Jurkat, Clone E6-1 (cell line): ENCODE measurements at regions not wholly inside any gene's neighbourhood (a gene's known extent, or its start where the extent isn't known, plus 50 kb on each side); places are given as distances from the start of the nearest gene placed in this dataset.

Experiments
- DNase-seq: peaks from one replicate; pipeline ENCODE4 v3.0.0-alpha.2; 2011; ENCODE audit warnings: low read depth, low spot score
- H3K4me3 ChIP-seq: 2 replicates; pipeline ENCODE4 v1.5.1; 2011; ENCODE audit warnings: mild to moderate bottlenecking, low read length, control low read depth, moderate library complexity

DNA sequence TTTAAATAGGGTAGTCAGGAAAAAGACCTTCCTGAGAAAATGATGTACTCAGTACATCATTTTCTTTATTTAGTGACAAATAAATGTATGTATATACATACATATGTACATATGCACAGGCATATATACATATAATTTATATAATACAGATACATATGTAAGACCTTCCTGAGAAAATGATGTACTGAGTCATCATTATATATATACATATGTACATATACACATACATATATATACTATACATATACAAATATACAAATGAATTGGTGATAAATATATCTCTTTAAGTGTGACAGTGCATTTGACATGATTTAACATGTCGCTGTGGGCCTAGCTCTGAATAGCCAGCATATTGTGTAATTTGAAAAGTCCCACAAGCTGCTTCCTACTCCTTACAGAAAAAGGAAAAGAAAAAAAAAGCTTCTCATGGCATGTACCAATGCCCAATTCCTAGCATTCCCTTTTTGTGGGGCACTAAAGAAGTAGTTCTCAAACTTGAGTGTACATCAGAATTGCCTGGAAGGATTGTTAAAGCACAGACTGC, 208.1 kb upstream of the UMPS start:
- DNase-seq = no peak
- no peak overlapping the region for H3K4me3 ChIP-seq

- no peak for DNase-seq
- H3K4me3 ChIP-seq = no peak overlapping the region
Measured at GRCh38 chr3:124526601-124527000, 203.7 kb upstream of the UMPS start.

DNA sequence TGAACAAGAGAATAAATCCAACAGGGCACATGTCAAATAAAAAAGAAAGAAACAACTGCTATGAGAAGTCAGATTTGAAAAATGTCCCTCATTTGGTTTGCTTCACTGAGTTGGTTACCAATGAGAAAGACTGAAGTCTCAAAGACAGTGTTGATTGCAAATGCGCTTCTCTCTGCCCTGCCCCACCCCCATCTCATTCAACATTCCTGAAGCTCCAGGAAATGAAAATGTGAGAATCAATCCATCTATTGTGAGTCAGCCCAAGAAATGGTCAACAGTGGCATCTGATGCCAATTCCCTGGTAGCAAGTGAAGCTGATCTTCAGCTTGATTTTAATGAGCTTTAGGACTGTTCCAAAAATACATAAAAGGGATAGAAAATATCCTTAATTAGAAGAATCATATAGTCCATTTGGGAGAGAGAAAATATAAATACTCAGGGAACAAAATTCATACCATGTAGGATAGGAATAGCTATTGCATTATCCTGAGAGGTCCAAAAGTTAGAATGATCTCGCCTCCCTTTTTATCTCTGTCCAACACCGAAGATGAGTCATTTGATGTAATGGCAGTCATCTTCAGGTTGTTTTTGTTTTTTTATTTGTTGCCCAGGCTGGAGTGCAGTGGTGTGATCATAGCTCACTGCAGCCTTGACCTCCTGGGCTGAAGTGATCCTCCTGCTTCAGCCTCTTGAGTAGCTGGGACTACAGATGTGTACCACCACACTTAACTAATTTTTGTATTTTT, 200.3 kb upstream of the UMPS start:
- no peak for DNase-seq
- no peak overlapping the region for H3K4me3 ChIP-seq

DNA sequence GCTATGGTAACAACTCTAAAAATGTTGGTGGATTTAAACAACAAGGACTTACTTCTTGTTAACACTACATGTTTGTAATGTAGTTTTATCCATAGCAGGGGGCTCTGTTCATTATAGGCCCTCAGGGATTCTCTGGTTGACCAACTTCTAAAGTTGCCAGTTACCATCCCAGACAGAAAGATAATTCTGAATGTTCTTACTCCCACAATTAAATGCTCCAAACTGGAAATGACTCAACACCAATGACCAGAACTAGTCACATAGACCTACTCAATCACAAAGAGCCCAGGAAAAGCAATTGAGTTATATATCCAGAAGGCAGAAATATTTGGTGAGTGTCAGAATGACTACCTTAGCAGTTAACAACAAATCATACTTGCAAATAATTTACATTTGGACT, 199.3 kb upstream of the UMPS start:
- H3K4me3 ChIP-seq = no peak overlapping the region
- DNase-seq = no peak

DNA sequence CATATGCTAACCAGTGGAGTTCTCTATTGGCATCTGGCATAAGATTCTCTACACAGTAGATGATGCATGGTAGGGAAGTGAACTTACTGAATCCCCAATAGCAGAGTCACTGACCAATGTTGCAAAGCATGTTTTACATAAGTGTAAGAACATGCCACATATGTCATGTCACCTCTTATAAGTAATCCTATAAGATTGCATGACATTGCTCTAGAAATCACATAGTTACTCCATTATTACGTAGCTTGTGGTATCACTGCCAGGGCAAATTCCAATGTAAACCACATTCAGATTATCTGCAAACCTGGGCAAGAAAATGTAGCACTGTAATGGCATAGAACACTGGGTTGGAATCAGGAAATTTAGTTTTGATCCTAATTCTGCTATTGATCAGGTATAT, 198.2 kb upstream of the UMPS start:
- DNase-seq = no peak
- H3K4me3 ChIP-seq = no peak overlapping the region

- no peak overlapping the region for H3K4me3 ChIP-seq
- no peak for DNase-seq
Measured at GRCh38 chr3:124535306-124535705, 194.9 kb upstream of the UMPS start.

DNA sequence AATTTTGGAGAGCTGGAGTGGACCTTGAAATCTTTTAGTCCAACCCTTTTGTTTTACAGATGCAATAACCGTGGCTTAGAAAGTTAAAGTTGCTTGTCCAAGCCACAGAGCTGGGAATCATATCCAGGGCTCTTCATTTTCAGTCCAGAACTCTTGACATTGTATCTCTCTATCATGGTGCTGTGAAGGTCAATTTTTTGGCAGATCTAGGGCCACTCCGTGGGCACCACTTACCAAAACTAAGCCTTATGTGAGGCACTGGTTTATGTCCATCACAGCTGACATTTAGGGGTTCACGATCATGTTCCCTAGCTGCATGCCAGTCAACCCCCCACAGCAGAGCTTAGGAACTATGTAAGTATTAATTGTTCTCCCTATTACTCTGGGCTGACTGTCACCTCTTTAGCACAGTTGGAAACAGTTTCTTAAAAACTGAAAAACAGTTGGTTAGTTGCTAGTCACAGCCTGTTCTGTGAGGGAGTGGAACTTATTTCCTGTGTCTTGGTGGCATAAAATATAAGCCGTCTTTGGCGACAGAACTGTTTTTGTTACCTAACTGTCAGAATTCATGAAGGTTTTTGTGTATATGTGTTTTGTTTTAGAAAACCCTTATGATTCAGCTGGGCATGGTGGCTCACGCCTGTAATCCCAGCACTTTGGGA, 189.6 kb upstream of the UMPS start:
- no peak overlapping the region for H3K4me3 ChIP-seq
- no peak for DNase-seq

DNA sequence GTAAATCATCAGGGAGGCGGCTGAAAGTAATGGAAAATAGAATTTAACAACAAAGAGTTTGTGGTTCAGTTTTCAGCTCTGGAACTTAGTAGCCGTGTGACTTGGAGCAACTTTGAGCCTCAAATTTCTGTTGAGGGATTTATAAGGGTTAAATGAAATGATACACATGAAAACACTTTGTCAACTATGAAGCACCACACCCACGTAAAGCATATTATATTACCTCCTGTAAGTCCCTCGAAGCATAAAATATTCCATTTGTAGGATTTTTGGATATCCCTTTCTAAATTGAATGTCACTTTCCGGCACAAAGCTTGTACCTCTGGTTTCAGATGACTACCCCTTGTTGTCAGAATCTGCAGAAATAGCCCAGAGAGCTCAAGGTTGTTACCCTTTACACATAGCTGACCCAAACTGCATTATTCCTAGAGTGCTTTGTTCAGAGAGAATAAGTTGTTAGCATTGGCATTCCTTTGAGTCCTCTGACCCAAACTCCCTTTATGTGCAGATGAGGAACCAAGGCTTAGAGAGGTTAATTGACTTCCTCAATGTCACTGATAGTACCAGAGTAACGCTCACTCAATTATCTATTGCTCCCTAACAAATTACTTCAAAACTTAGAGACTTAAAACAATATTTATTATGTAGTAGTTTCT, 187.9 kb upstream of the UMPS start:
- DNase-seq = no peak
- H3K4me3 ChIP-seq = no peak overlapping the region

GRCh38 chr3:124545891-124546290, 184.4 kb upstream of the UMPS start:
- DNase-seq = no peak
- H3K4me3 ChIP-seq = no peak overlapping the region

DNA sequence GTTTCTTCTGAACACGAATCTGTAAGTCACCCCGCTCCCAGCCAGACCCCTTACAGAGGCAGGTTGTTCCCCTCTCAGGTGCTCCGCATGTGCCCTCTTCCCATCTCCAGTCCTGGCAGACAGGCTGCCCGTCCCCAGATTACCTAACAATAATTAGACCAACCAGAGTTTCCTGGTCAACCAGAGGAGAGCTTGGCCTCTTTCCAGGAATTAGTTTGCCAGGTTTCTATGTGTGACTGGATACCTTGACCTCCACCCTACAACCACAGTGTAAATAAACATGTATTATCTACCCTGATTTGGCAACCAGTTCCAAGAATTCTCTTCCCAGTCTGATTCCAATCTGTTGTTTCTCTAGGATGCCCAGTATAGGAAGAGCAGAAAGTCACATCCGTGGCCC, 178.0 kb upstream of the UMPS start:
- no peak overlapping the region for H3K4me3 ChIP-seq
- DNase-seq = no peak

GRCh38 chr3:124553178-124553577, 177.1 kb upstream of the UMPS start:
- no peak overlapping the region for H3K4me3 ChIP-seq
- peak; percentile 37 for DNase-seq

DNA sequence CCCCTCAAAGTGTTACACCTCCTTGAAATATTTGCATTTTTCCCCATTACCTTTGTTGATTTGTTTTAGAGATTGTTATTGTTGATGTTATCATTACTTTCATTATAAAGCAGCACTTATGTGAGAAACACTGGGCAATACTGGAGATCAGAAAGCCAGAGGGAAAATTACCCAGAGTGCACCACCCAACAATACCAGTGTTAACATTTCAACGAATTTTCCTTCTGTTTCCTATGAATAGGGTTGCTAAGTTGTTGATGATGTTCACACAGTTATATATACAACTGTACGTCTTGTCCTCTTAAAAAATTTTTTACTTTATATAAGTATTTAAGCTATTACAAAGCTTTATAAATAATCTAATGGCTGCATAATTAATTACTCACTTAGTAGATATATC, 173.6 kb upstream of the UMPS start:
- no peak overlapping the region for H3K4me3 ChIP-seq
- no peak for DNase-seq

DNA sequence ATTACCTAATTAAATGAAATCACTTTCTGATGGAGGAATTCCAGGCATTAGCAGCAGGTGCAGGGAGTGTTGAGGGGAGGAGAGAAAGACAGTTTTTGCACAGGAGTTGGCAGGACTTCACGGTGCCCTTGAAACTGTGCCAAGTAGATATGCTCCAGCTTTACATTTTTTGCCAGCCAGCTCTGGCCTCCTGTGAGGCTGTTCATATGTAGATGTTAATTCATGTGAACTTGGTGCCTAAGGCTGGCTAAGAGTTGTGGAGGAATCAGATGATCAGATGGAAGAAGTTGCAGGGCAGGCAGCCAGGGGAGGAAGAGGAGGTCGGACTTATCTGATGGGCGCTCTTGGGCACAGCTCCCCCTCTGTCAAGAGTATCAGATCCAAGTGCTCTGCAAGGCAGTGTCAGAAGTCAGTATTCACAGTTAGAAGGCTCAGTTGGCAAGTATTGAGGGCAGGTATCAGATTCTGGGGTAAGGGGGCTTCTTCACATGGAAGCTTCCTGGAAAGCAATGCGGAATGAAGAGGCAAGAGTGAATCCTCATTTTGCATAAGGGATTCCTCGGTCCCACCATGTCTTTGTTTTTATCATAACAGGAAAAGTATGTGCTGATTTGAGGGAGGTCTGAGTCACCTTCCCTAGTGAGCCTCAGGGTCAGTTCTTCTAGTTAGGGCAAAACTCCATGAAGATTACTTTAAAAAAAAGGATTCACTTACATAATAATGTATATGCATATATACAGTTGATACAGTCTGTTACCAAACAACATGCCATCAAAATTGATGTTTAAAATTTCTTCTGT, 172.6 kb upstream of the UMPS start:
- DNase-seq = no peak
- H3K4me3 ChIP-seq = no peak overlapping the region

DNA sequence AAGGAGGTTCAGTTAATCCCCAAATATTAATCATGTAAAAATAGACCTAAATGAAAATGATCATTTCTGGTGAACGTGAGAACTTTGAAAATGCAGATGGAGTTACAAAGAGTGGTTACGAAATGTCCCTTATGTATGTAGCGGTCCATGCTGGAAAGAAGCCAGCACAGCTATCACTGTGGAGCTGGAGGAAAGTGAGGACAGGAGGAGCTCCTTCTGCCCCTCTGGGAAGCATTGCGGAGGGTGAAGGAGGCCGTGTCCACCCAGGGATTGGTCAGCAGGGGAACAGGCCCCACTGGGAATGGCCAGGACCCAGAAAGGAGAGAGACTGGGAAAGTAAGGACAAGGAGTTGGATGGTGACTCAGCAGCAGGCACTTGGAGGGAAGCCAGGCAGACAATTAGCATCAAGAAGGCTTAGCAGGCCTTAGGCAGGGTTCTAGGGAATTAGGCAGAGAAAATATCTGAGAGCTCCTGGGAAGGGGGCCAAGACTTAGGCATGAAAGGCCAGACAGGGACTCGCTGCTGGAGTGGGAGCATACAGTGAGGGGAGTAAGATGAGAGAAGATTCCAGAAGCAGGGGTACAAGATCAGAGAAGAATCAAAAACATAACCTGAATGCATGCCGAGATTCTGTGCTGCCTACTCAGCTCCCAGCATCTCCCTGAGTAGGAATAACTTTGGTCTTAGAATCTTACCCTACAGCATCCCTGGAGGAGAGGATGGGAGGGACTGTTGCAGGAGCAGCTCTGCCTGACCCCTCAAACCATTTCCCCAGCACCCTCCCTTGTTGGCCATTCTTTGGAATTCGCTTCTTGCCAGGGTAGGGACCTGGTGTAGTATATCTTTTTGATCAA, 171.0 kb upstream of the UMPS start:
- no peak for DNase-seq

DNA sequence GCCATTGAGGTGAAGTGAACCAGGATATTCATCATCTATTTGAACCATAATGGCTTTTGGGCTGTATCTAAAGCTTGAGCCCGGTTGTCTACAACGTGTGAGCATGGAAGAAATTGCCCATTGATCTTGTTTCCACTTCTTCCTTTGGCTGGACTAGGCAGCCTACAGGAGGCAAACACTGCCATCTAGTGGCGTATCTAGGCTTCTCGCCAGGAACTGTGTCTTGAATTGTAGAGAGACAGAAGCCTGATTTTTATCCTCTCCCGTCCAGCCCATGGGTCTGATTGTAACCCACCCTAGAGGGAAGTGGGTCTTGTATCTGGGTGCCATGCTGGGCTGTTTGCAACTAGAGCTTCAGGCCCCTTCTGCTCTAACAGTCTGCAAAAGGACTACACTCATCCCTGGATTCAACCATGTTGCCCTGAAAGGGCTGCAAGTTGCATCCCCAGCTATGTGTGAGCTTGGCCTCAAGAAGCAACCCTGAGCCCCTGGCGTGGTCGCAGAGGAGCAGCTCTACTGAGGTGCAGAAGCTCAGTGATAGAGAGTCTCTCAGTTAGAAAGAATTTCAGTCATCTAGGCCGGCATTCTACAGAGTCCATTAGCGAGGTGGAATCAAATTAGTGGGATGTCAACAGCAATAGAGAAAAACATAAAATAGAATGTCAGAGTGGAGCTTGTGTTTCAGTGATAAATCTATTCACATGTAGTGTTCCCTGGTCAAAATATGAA, 170.2 kb upstream of the UMPS start:
- no peak overlapping the region for H3K4me3 ChIP-seq
- peak; percentile 51 for DNase-seq

More for the DNA sequence above, 171.0 kb upstream of the UMPS start:
- H3K4me3 ChIP-seq = no peak overlapping the region

DNA sequence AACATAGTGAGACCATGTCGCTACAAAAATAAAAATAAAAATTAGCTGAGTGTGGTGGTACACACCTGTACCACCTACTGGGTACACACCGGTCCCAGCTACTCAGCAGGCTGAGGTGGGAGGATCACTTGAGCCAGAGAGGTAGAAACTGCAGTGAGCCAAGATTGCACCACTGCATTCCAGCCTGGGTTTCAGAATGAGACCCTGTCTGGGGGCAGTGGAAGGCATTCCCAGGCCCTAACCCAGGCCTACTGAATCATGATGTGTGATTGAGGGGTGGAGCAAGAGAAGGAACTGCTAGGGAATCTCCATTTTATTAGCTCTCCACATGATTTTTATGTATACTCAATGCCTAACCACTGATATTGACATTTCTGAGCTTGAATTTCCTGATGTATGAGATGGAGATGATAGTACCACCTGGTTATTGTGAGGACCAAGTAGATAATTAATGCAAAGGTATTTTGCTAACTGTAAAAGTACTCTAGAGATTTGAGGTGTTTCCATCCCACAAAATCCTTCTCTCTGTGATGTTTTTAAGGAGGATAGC, 169.5 kb upstream of the UMPS start:
- no peak for DNase-seq
- H3K4me3 ChIP-seq = no peak overlapping the region

- DNase-seq = no peak
- H3K4me3 ChIP-seq = no peak overlapping the region
Measured at GRCh38 chr3:124562769-124563168, 167.5 kb upstream of the UMPS start.

DNA sequence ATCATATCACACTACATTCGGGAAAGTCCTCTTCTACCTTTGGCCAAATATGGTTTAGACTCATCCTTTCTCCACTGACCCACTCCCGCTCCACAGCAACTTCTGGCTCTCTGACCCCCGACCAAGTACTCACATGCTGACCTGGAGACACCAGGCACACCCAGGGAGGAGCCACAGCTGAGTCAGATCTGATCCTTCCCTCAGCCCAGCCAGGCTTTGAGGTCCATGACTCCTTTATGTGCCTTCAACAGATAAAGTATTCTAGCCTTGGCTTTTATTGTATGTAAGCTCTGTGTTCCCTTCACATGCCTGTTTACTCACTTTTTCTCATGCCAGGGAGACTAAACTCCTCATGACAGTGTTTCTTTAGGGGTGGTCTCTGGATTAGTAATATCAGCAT, 166.9 kb upstream of the UMPS start:
- no peak overlapping the region for H3K4me3 ChIP-seq
- DNase-seq = no peak
